Body of pancreas (tissue), 4 donors: ENCODE measurements at regions not wholly inside any gene's neighbourhood (a gene's known extent, or its start where the extent isn't known, plus 50 kb on each side); places are given as distances from the start of the nearest gene placed in this dataset.

ENCODE experiments used
- POLR2A ChIP-seq, 3 donors: fragments of 450-650 bp; IDR thresholded peaks; one replicate each; pipeline ENCODE4 v1.6.1; 2016; ENCODE audit warnings: antibody characterized with exemption in 3 of 3, mild to moderate bottlenecking in 2 of 3
- TF ChIP-seq, protein P1 (sequence below), 7 experiments: fragments of 450-650 bp in 4 of 7; fragments of 200-600 bp in 3 of 7; sonication (generic) in 3 of 7; IDR thresholded peaks; one replicate each; pipeline ENCODE4 v1.5.1; 2016 to 2019; ENCODE audit warnings: antibody characterized with exemption in 7 of 7

DNA sequence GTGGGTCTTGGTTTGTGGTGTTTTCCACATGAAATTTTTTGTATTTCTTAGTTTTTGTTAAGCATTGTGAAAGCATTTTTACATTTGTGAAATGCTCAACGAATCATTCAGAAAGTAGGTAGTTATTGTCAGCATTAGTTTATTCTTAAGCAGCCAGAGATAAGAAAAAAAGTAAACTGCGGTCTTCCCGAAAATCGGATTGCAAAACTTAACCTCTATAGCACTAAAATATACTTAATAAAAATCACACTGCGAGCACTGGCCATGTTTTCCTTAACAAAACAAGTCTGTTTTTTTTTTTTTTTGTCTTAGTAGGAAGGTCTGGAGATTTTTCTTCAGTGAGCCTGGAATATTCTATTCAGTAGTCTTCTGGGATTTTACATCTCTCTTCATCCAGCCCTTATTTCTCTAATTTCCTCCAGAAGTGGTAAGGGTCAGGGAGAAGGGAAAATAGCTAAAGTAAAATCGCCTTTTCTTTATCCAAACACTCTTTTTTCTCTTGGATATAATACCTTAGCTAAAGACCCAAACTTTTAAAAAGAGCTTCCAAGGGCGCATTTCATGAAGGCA, 289.9 kb downstream of the DMAC1 start:
- TF ChIP-seq, protein P1, sequence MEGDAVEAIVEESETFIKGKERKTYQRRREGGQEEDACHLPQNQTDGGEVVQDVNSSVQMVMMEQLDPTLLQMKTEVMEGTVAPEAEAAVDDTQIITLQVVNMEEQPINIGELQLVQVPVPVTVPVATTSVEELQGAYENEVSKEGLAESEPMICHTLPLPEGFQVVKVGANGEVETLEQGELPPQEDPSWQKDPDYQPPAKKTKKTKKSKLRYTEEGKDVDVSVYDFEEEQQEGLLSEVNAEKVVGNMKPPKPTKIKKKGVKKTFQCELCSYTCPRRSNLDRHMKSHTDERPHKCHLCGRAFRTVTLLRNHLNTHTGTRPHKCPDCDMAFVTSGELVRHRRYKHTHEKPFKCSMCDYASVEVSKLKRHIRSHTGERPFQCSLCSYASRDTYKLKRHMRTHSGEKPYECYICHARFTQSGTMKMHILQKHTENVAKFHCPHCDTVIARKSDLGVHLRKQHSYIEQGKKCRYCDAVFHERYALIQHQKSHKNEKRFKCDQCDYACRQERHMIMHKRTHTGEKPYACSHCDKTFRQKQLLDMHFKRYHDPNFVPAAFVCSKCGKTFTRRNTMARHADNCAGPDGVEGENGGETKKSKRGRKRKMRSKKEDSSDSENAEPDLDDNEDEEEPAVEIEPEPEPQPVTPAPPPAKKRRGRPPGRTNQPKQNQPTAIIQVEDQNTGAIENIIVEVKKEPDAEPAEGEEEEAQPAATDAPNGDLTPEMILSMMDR (IDR thresholded peaks at IDR 0.05), result no peak
- no peak for TF ChIP-seq POLR2A (IDR thresholded peaks at IDR 0.05)
